ENCODE measurements at regions not wholly inside any gene's neighbourhood (a gene's known extent, or its start where the extent isn't known, plus 50 kb on each side); places are given as distances from the start of the nearest gene placed in this dataset.

- no peaks in the 10 kb centered on the region for H3K9me3 ChIP-seq (ENCODE audit: insufficient read depth in 2 of 2, low read depth in 1 of 2, low read length in 1 of 2)
- no peak overlapping the region for H2AFZ ChIP-seq (ENCODE audit: low read length)
- no peak overlapping the region for H3K27ac ChIP-seq (ENCODE audit: low read depth, low read length)
- no peak overlapping the region for H2BK120ac ChIP-seq (replicated peaks; ENCODE audit: low read depth, low read length)
- H3K79me2 ChIP-seq (ENCODE audit: control insufficient read depth in 1 of 2, insufficient read depth in 2 of 2, low read length in 2 of 2), result no peaks in the 10 kb centered on the region
- no peak overlapping the region for H2BK20ac ChIP-seq (ENCODE audit: low read length)
- H2BK5ac ChIP-seq (ENCODE audit: low read depth, low read length), result no peak overlapping the region
- no peak overlapping the region for H4K91ac ChIP-seq (replicated peaks; ENCODE audit: insufficient read length, low read length)
- no peak for DNase-seq (ENCODE audit: low read depth in 1 of 2, low spot score in 2 of 2)
- H3K4me1 ChIP-seq (replicated peaks in 1 of 4; ENCODE audit: control insufficient read depth in 3 of 4, insufficient read depth in 4 of 4, low read length in 3 of 4), result no peaks in the 10 kb centered on the region
- H3K9ac ChIP-seq (replicated peaks in 1 of 4; ENCODE audit: extremely low read depth in 1 of 4, low read depth in 3 of 4, low read length in 3 of 4), result no peak overlapping the region
- H4K20me1 ChIP-seq (replicated peaks in 1 of 2; ENCODE audit: control insufficient read depth in 1 of 2, insufficient read depth in 2 of 2, low read length in 2 of 2), result no peaks in the 10 kb centered on the region
- WGBS, 2 experiments (ENCODE audit: extremely low coverage in 1 of 2, insufficient coverage in 1 of 2, insufficient read length in 1 of 2, insufficient replicate concordance in 2 of 2, low coverage in 1 of 2, low lambda C conversion rate in 2 of 2, missing lambda C conversion rate in 1 of 2), result 80% methylated on average over 5 of the region's 5 CpGs; no CpG with 5 or more reads in 1 of the 2 experiments
- no peak overlapping the region for H4K8ac ChIP-seq (ENCODE audit: extremely low read depth, insufficient read depth, low read length)
- no peak overlapping the region for H3K18ac ChIP-seq (ENCODE audit: extremely low read depth, low read length)
- H2AK5ac ChIP-seq (ENCODE audit: low read depth, low read length), result no peak overlapping the region
- H3K56ac ChIP-seq (replicated peaks; ENCODE audit: insufficient read length, low read depth, low read length), result no peak overlapping the region
- no peak overlapping the region for H3K4ac ChIP-seq (replicated peaks; ENCODE audit: insufficient read length, low read depth, low read length)
- FAIRE-seq, result no peak
- no peak overlapping the region for H3K23ac ChIP-seq (ENCODE audit: insufficient read length)
- no peak overlapping the region for H2BK15ac ChIP-seq (ENCODE audit: low read length)
- H3K36me3 ChIP-seq (ENCODE audit: control insufficient read depth in 2 of 4, insufficient read depth in 4 of 4, low read length in 3 of 4), result no peaks in the 10 kb centered on the region
- no peak overlapping the region for H3K4me3 ChIP-seq (ENCODE audit: extremely low read depth in 1 of 4, insufficient read depth in 2 of 4, low read depth in 3 of 4, low read length in 4 of 4)
- no peak overlapping the region for H4K5ac ChIP-seq (ENCODE audit: insufficient read length, low read depth, low read length)
- H3K14ac ChIP-seq (ENCODE audit: insufficient read length), result no peak overlapping the region
- no peaks in the 10 kb centered on the region for H3K23me2 ChIP-seq (ENCODE audit: low read depth, low read length)
- no peak overlapping the region for H2BK12ac ChIP-seq (ENCODE audit: low read depth, low read length)
- H3K4me2 ChIP-seq (ENCODE audit: insufficient read depth in 1 of 2, low read depth in 2 of 2, low read length in 2 of 2), result no peak overlapping the region
- CTCF ChIA-PET (ENCODE audit: partially characterized antibody), result no interaction called here
- H3K27me3 ChIP-seq (replicated peaks in 1 of 4; ENCODE audit: control insufficient read depth in 3 of 4, extremely low read depth in 1 of 4, insufficient read depth in 3 of 4, low read length in 3 of 4), result no peaks in the 10 kb centered on the region
- no peaks in the 10 kb centered on the region for H3K79me1 ChIP-seq (ENCODE audit: low read depth, low read length)
- POLR2A ChIA-PET (ENCODE audit: partially characterized antibody), result no interaction called here
- TF ChIP-seq CHD2 (IDR thresholded peaks at IDR 0.05; ENCODE audit: low read length), result no peak
- TF ChIP-seq, protein P1, sequence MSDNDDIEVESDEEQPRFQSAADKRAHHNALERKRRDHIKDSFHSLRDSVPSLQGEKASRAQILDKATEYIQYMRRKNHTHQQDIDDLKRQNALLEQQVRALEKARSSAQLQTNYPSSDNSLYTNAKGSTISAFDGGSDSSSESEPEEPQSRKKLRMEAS (IDR thresholded peaks at IDR 0.05), result no peak
- TF ChIP-seq, protein P2, sequence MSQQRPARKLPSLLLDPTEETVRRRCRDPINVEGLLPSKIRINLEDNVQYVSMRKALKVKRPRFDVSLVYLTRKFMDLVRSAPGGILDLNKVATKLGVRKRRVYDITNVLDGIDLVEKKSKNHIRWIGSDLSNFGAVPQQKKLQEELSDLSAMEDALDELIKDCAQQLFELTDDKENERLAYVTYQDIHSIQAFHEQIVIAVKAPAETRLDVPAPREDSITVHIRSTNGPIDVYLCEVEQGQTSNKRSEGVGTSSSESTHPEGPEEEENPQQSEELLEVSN (IDR thresholded peaks at IDR 0.05), result no peak
- no peak for TF ChIP-seq HDAC2 (IDR thresholded peaks at IDR 0.05; ENCODE audit: borderline replicate concordance in 1 of 2, low read depth in 2 of 2, low read length in 2 of 2)
- no peak for TF ChIP-seq KDM1A (IDR thresholded peaks at IDR 0.05; ENCODE audit: borderline replicate concordance, low read length)
- TF ChIP-seq SRF (IDR thresholded peaks at IDR 0.05; ENCODE audit: low read depth, low read length), result no peak
- TF ChIP-seq HDAC6 (IDR thresholded peaks at IDR 0.05; ENCODE audit: low read depth, low read length), result no peak
- TF ChIP-seq RXRA (IDR thresholded peaks at IDR 0.05; ENCODE audit: insufficient read depth, low read depth, low read length), result no peak
- no peak for TF ChIP-seq SP1 (IDR thresholded peaks at IDR 0.05; ENCODE audit: low read depth, low read length)
- no peak for TF ChIP-seq USF2 (IDR thresholded peaks at IDR 0.05; ENCODE audit: low read length)
- no peak for TF ChIP-seq ZNF274 (IDR thresholded peaks at IDR 0.05; ENCODE audit: borderline replicate concordance, extremely low read depth, low read length)
- no peak for TF ChIP-seq CEBPB (IDR thresholded peaks at IDR 0.05; ENCODE audit: low read depth, low read length)
These were observed 738.8 kb upstream of the SGO1 start for GRCh38 chr3:20924646-20925385.
